AG04449 (cell line): ENCODE measurements at regions not wholly inside any gene's neighbourhood (a gene's known extent, or its start where the extent isn't known, plus 50 kb on each side); places are given as distances from the start of the nearest gene placed in this dataset.

Source experiments
- CTCF ChIA-PET: fragments of 350-600 bp; formaldehyde crosslinking; extraction: SDS; loops from one replicate; lab custom pipeline; 2021; ENCODE audit warnings: antibody characterized with exemption; lab: Yijun Ruan, JAX
- POLR2A ChIA-PET: fragments of 400-600, 350-600 bp; formaldehyde crosslinking; extraction: SDS; loops from one replicate; lab custom pipeline; 2020; ENCODE audit warnings: antibody characterized with exemption, inconsistent platforms; lab: Yijun Ruan, JAX
- DNase-seq: peaks from one replicate; pipeline ENCODE4 v3.0.0-alpha.2; 2010; ENCODE audit warnings: low read depth, low spot score
- H3K4me3 ChIP-seq: 2 replicates; pipeline ENCODE4 v1.5.1; 2011; ENCODE audit warnings: low read depth, mild to moderate bottlenecking, control low read depth, low read length
- CTCF ChIP-seq: IDR thresholded peaks from one replicate; pipeline ENCODE4 v1.5.1; 2011; ENCODE audit warnings: mild to moderate bottlenecking, moderate library complexity, low read length, control low read depth, inconsistent platforms; ENCODE audit not compliant: insufficient read depth; ENCODE audit errors: missing control alignments

GRCh38 chr14:71437870-71438269 is 494.4 kb upstream of the RGS6 start:
- TF ChIP-seq CTCF = no peak
- DNase-seq = no peak
- H3K4me3 ChIP-seq = no peak overlapping the region
- ChIA-PET POLR2A (no interaction called here), CTCF (no interaction called here)

GRCh38 chr14:71438684-71439083 is 493.5 kb upstream of the RGS6 start:
- no peak for TF ChIP-seq CTCF
- ChIA-PET CTCF (no interaction called here), POLR2A (no interaction called here)
- no peak for DNase-seq
- H3K4me3 ChIP-seq = no peak overlapping the region

- CTCF ChIA-PET = interaction anchor here (1.9 kb wide), 1 partner anchor 312 kb away, joined by 4 read pairs; no protein-coding TSS in a partner anchor
- no peak for DNase-seq
- H3K4me3 ChIP-seq = no peak overlapping the region
- no peak for TF ChIP-seq CTCF
- POLR2A ChIA-PET = no interaction called here
Measured at GRCh38 chr14:71441126-71441525, 491.1 kb upstream of the RGS6 start.

- no peak for DNase-seq
- TF ChIP-seq CTCF = no peak
- H3K4me3 ChIP-seq = no peak overlapping the region
- POLR2A ChIA-PET = no interaction called here
- CTCF ChIA-PET = interaction anchor here (0.8 to 1.6 kb wide), 2 partner anchors 10 to 309 kb away, joined by 3 to 5 read pairs; no protein-coding TSS in a partner anchor
Measured at GRCh38 chr14:71444030-71444822, 488.0 kb upstream of the RGS6 start.

GRCh38 chr14:71448431-71449315 is 483.6 kb upstream of the RGS6 start:
- ChIA-PET CTCF (interaction anchor here (1.2 kb wide), 1 partner anchor 8 kb away, joined by 3 read pairs; no protein-coding TSS in a partner anchor), POLR2A (interaction anchor here (0.7 to 1.3 kb wide), 2 partner anchors 94 to 263 kb away, joined by 4 to 8 read pairs; no protein-coding TSS in a partner anchor)
- TF ChIP-seq CTCF = no peak
- H3K4me3 ChIP-seq = no peak overlapping the region
- DNase-seq = no peak
